ENCODE measurements at regions not wholly inside any gene's neighbourhood (a gene's known extent, or its start where the extent isn't known, plus 50 kb on each side); places are given as distances from the start of the nearest gene placed in this dataset.

GRCh38 chr1:164320790-164321731 is 237.9 kb upstream of the PBX1 start:
- no peaks in the 10 kb centered on the region for H3K9me3 ChIP-seq (replicated peaks; ENCODE audit: control insufficient read depth, insufficient read depth, low read length)
- BruUV-seq (replicated peaks) = no TSS peak
- intact Hi-C loops (cut with micrococcal nuclease) (no loop called here), dilution Hi-C loops (cut with MboI; ENCODE audit: extremely low pct_ligation_motif_present, low sequenced_read_pairs) (no loop called here)
- TF ChIP-seq JUN (IDR thresholded peaks at IDR 0.05; ENCODE audit: borderline replicate concordance, insufficient read depth, insufficient read length, low read depth) (no peak), FOS (IDR thresholded peaks at IDR 0.05; ENCODE audit: borderline replicate concordance, insufficient read depth, low read length) (no peak), MYC (IDR thresholded peaks at IDR 0.05; ENCODE audit: low read depth, low read length) (no peak), POLR2A (IDR thresholded peaks at IDR 0.05; ENCODE audit: low read depth, low read length) (no peak), EZH2 (IDR thresholded peaks at IDR 0.05; ENCODE audit: borderline replicate concordance, low read depth, low read length, severe bottlenecking) (no peak), GATA2 (IDR thresholded peaks at IDR 0.05; ENCODE audit: insufficient read depth, insufficient read length, low read depth, low read length) (no peak)
- H4K20me1 ChIP-seq (replicated peaks; ENCODE audit: control insufficient read depth, extremely low read depth, insufficient read depth, low read length) = no peaks in the 10 kb centered on the region
- H3K4me2 ChIP-seq (ENCODE audit: insufficient read depth, low read length) = peak overlapping the region; percentile 64
- H3K79me2 ChIP-seq (ENCODE audit: control insufficient read depth, insufficient read depth, low read length) = no peaks in the 10 kb centered on the region
- H3K36me3 ChIP-seq (ENCODE audit: control insufficient read depth in 2 of 2, extremely low read depth in 1 of 2, insufficient read depth in 2 of 2, low read length in 2 of 2) = no peaks in the 10 kb centered on the region
- peak overlapping the region in 1 of 3 experiments; percentile 2 for H3K4me3 ChIP-seq (replicated peaks in 1 of 3; ENCODE audit: insufficient read depth in 1 of 3, low read depth in 1 of 3, low read length in 3 of 3)
- H3K9ac ChIP-seq (replicated peaks; ENCODE audit: extremely low read depth, insufficient read depth, low read length) = no peak overlapping the region
- ChIA-PET CTCF (no interaction called here), POLR2A (no interaction called here)
- H3K27ac ChIP-seq (ENCODE audit: insufficient read depth, low read depth, low read length) = no peak overlapping the region
- DNase-seq (ENCODE audit: low read depth, low spot score) (peak; percentile 2), FAIRE-seq (no peak)
- no peaks in the 10 kb centered on the region for H3K9me1 ChIP-seq (replicated peaks; ENCODE audit: control insufficient read depth, extremely low read depth, insufficient read depth, low read length)
- H3K27me3 ChIP-seq (ENCODE audit: control insufficient read depth in 2 of 2, insufficient read depth in 2 of 2, low read length in 2 of 2) = peaks cover 3 to 5% of the 10 kb centered on the region in 2 experiments
- H2AFZ ChIP-seq (ENCODE audit: low read depth, low read length) = no peak overlapping the region
- no peaks in the 10 kb centered on the region for H3K4me1 ChIP-seq (ENCODE audit: control insufficient read depth, extremely low read depth, insufficient read depth, low read length)

- TF ChIP-seq MAX (IDR thresholded peaks at IDR 0.05; ENCODE audit: insufficient read depth, insufficient read length) = no peak
- no peak for TF ChIP-seq JUN (IDR thresholded peaks at IDR 0.05; ENCODE audit: borderline replicate concordance, insufficient read depth, insufficient read length, low read depth)
- TF ChIP-seq EZH2 (IDR thresholded peaks at IDR 0.05; ENCODE audit: borderline replicate concordance, low read depth, low read length, severe bottlenecking) = no peak
- TF ChIP-seq GATA2 (IDR thresholded peaks at IDR 0.05; ENCODE audit: insufficient read depth, insufficient read length, low read depth, low read length) = no peak
- TF ChIP-seq FOS (IDR thresholded peaks at IDR 0.05; ENCODE audit: borderline replicate concordance, insufficient read depth, low read length) = no peak
- no peak for TF ChIP-seq CTCF (IDR thresholded peaks at IDR 0.05; ENCODE audit: extremely low read depth in 1 of 2, insufficient read depth in 1 of 2, low read depth in 1 of 2, low read length in 2 of 2)
- TF ChIP-seq MYC (IDR thresholded peaks at IDR 0.05; ENCODE audit: low read depth, low read length) = no peak
- TF ChIP-seq POLR2AphosphoS5 (IDR thresholded peaks at IDR 0.05; ENCODE audit: insufficient read depth, low read depth, low read length) = no peak
- no peak for TF ChIP-seq POLR2A (IDR thresholded peaks at IDR 0.05; ENCODE audit: low read depth, low read length)
- no TSS peak for BruUV-seq (replicated peaks)
- ChIA-PET CTCF (no interaction called here), POLR2A (no interaction called here)
- H3K4me2 ChIP-seq (ENCODE audit: insufficient read depth, low read length) = no peak overlapping the region
- H3K9me3 ChIP-seq (replicated peaks; ENCODE audit: control insufficient read depth, insufficient read depth, low read length) = no peaks in the 10 kb centered on the region
- DNase-seq (ENCODE audit: low read depth, low spot score) (no peak), FAIRE-seq (no peak)
- H3K4me3 ChIP-seq (replicated peaks in 1 of 3; ENCODE audit: insufficient read depth in 1 of 3, low read depth in 1 of 3, low read length in 3 of 3) = no peak overlapping the region
- dilution Hi-C loops (cut with MboI; ENCODE audit: extremely low pct_ligation_motif_present, low sequenced_read_pairs) (no loop called here), intact Hi-C loops (cut with micrococcal nuclease) (no loop called here)
- no peaks in the 10 kb centered on the region for H4K20me1 ChIP-seq (replicated peaks; ENCODE audit: control insufficient read depth, extremely low read depth, insufficient read depth, low read length)
- no peaks in the 10 kb centered on the region for H3K36me3 ChIP-seq (ENCODE audit: control insufficient read depth in 2 of 2, extremely low read depth in 1 of 2, insufficient read depth in 2 of 2, low read length in 2 of 2)
- H3K4me1 ChIP-seq (ENCODE audit: control insufficient read depth, extremely low read depth, insufficient read depth, low read length) = no peaks in the 10 kb centered on the region
- H3K9ac ChIP-seq (replicated peaks; ENCODE audit: extremely low read depth, insufficient read depth, low read length) = no peak overlapping the region
- no peak overlapping the region for H2AFZ ChIP-seq (ENCODE audit: low read depth, low read length)
- H3K9me1 ChIP-seq (replicated peaks; ENCODE audit: control insufficient read depth, extremely low read depth, insufficient read depth, low read length) = no peaks in the 10 kb centered on the region
- no peaks in the 10 kb centered on the region for H3K79me2 ChIP-seq (ENCODE audit: control insufficient read depth, insufficient read depth, low read length)
- H3K27me3 ChIP-seq (ENCODE audit: control insufficient read depth in 2 of 2, insufficient read depth in 2 of 2, low read length in 2 of 2) = no peaks in the 10 kb centered on the region
- H3K27ac ChIP-seq (ENCODE audit: insufficient read depth, low read depth, low read length) = no peak overlapping the region
These were observed 233.2 kb upstream of the PBX1 start for GRCh38 chr1:164325786-164326185.
